ENCODE measurements at regions not wholly inside any gene's neighbourhood (a gene's known extent, or its start where the extent isn't known, plus 50 kb on each side); places are given as distances from the start of the nearest gene placed in this dataset.

GRCh38 chr15:38005953-38006808 is 71.7 kb downstream of the TMCO5A start:
- Mint-ChIP-seq H3K9me3 (ENCODE audit: insufficient read depth) (peaks cover 5% of the 10 kb centered on the region), H3K27ac (no peak overlapping the region), H3K27me3 (peaks cover 15% of the 10 kb centered on the region), H3K4me3 (no peak overlapping the region), H3K4me1 (no peaks in the 10 kb centered on the region)
- Histone ChIP-seq H3K4me3 (ENCODE audit: control extremely low read depth in 1 of 5, extremely low read depth in 1 of 5, insufficient read depth in 1 of 5, low read depth in 2 of 5, low read length in 4 of 5) (no peak overlapping the region), H2AFZ (ENCODE audit: insufficient read depth, low read depth, low read length, poor library complexity, severe bottlenecking) (no peak overlapping the region), H3K27ac (ENCODE audit: low read length in 2 of 2) (no peak overlapping the region), H3K9ac (ENCODE audit: low read length) (no peak overlapping the region), H3K4me1 (ENCODE audit: control insufficient read depth in 2 of 2, insufficient read depth in 2 of 2, low read length in 2 of 2) (no peaks in the 10 kb centered on the region), H4K20me1 (ENCODE audit: control insufficient read depth, insufficient read depth, low read length, poor library complexity, severe bottlenecking) (no peaks in the 10 kb centered on the region), H3K4me2 (replicated peaks; ENCODE audit: low read depth, low read length, poor library complexity, severe bottlenecking) (no peak overlapping the region), H3K36me3 (replicated peaks in 1 of 2; ENCODE audit: control extremely low read depth in 1 of 2, control insufficient read depth in 1 of 2, extremely low read depth in 1 of 2, insufficient read depth in 2 of 2, low read length in 1 of 2) (no peaks in the 10 kb centered on the region), H3K27me3 (replicated peaks in 1 of 4; ENCODE audit: control extremely low read depth in 1 of 4, control insufficient read depth in 3 of 4, insufficient read depth in 4 of 4, low read length in 3 of 4) (peaks cover 0 to 2% (median 0%) of the 10 kb centered on the region in 4 experiments), H3K79me2 (ENCODE audit: control insufficient read depth, insufficient read depth, low read length) (no peaks in the 10 kb centered on the region), H3K9me3 (ENCODE audit: control extremely low read depth in 1 of 3, control insufficient read depth in 2 of 3, insufficient read depth in 1 of 3, low read length in 2 of 3) (peaks cover 0 to 3% (median 0%) of the 10 kb centered on the region in 3 donors)
- WGBS (ENCODE audit: insufficient coverage) = no CpG with 5 or more reads among the region's 2 CpGs
- DNase-seq (no peak), ATAC-seq (ENCODE audit: low read depth) (no peak)
- TF ChIP-seq CTCF (IDR thresholded peaks at IDR 0.05) (no peak), EZH2 (IDR thresholded peaks at IDR 0.05; ENCODE audit: borderline replicate concordance, insufficient read depth, low read depth, low read length, poor library complexity, severe bottlenecking) (no peak)
- ChIA-PET CTCF (interaction anchor here (0.9 to 1.0 kb wide), 2 partner anchors 10 to 350 kb away, joined by 3 to 4 read pairs; no protein-coding TSS in a partner anchor), POLR2A (no interaction called here)
- intact Hi-C loops (cut with micrococcal nuclease) = no loop called here

DNA sequence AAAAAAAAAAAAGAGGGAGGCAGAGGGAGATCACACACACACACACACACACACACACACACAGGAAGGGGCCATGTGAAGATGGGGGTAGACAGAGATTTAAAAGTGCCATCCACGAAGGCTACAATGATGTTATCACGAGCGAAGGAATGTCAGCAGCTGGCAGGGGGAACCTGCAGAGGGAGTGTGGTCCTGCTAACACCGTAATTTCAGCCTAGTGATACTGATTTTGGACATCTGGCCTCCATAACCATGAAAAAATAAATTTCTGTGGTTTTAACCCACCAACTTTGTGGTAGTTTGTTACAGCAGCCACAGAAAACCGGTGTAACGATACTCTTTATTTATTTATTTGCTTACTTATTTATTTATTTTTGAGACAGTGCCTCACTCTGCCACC is 76.0 kb downstream of the TMCO5A start:
- WGBS (ENCODE audit: insufficient coverage) = no CpG with 5 or more reads among the region's 6 CpGs
- TF ChIP-seq EZH2 (IDR thresholded peaks at IDR 0.05; ENCODE audit: borderline replicate concordance, insufficient read depth, low read depth, low read length, poor library complexity, severe bottlenecking) = no peak
- no peak for TF ChIP-seq CTCF (IDR thresholded peaks at IDR 0.05)
- H3K4me3 Mint-ChIP-seq = no peak overlapping the region
- Histone ChIP-seq H3K79me2 (ENCODE audit: control insufficient read depth, insufficient read depth, low read length) (no peaks in the 10 kb centered on the region), H3K36me3 (replicated peaks in 1 of 2; ENCODE audit: control extremely low read depth in 1 of 2, control insufficient read depth in 1 of 2, extremely low read depth in 1 of 2, insufficient read depth in 2 of 2, low read length in 1 of 2) (no peaks in the 10 kb centered on the region), H3K27me3 (replicated peaks in 1 of 4; ENCODE audit: control extremely low read depth in 1 of 4, control insufficient read depth in 3 of 4, insufficient read depth in 4 of 4, low read length in 3 of 4) (no peaks in the 10 kb centered on the region), H3K9me3 (ENCODE audit: control extremely low read depth in 1 of 3, control insufficient read depth in 2 of 3, insufficient read depth in 1 of 3, low read length in 2 of 3) (no peaks in the 10 kb centered on the region), H4K20me1 (ENCODE audit: control insufficient read depth, insufficient read depth, low read length, poor library complexity, severe bottlenecking) (no peaks in the 10 kb centered on the region), H3K4me2 (replicated peaks; ENCODE audit: low read depth, low read length, poor library complexity, severe bottlenecking) (no peak overlapping the region), H3K9ac (ENCODE audit: low read length) (no peak overlapping the region), H2AFZ (ENCODE audit: insufficient read depth, low read depth, low read length, poor library complexity, severe bottlenecking) (no peak overlapping the region), H3K4me1 (ENCODE audit: control insufficient read depth in 2 of 2, insufficient read depth in 2 of 2, low read length in 2 of 2) (no peaks in the 10 kb centered on the region), H3K4me3 (ENCODE audit: control extremely low read depth in 1 of 5, extremely low read depth in 1 of 5, insufficient read depth in 1 of 5, low read depth in 2 of 5, low read length in 4 of 5) (no peak overlapping the region), H3K27ac (ENCODE audit: low read length in 2 of 2) (no peak overlapping the region)
- peaks cover 4% of the 10 kb centered on the region for H3K27me3 Mint-ChIP-seq
- DNase-seq (no peak), ATAC-seq (ENCODE audit: low read depth) (no peak)
- POLR2A ChIA-PET = no interaction called here
- no peak overlapping the region for H3K27ac Mint-ChIP-seq
- no peaks in the 10 kb centered on the region for H3K4me1 Mint-ChIP-seq
- no peaks in the 10 kb centered on the region for H3K9me3 Mint-ChIP-seq (ENCODE audit: insufficient read depth)
- CTCF ChIA-PET = no interaction called here
- intact Hi-C loops (cut with micrococcal nuclease) = no loop called here
